Stimulated activated CD4-positive, alpha-beta T cell treated with anti-CD3 and anti-CD28 coated beads, Interleukin-15, amount 100 ng/mL, for 48 hours (primary cell): ENCODE measurements at regions not wholly inside any gene's neighbourhood (a gene's known extent, or its start where the extent isn't known, plus 50 kb on each side); places are given as distances from the start of the nearest gene placed in this dataset.

ENCODE experiments used
- DNase-seq, 2 donors: peaks; one replicate each; pipeline ENCODE4 v3.0.0-alpha.2; 2020; ENCODE audit warnings: low read depth in 2 of 2

DNA sequence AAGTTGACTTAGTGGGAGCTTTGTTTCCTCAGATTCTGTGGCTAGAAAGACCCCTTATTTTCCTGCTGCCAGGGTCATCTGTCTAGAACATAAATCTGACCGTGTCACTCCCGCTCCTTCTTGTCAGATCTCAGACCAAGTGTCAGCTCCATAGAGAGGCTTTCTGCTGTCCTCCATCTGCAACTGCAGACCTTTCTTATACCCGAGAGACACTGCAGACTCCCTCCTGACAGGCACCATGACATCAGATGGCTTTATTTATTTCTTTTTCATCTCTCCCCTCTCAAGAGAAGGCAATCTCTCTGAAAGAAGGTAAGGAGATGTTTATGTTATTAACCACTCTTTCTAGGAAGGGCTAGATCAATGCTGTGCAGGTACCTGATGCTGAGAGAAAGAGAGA is 726.5 kb downstream of the UQCRFS1 start:
- DNase-seq = no peak

DNA sequence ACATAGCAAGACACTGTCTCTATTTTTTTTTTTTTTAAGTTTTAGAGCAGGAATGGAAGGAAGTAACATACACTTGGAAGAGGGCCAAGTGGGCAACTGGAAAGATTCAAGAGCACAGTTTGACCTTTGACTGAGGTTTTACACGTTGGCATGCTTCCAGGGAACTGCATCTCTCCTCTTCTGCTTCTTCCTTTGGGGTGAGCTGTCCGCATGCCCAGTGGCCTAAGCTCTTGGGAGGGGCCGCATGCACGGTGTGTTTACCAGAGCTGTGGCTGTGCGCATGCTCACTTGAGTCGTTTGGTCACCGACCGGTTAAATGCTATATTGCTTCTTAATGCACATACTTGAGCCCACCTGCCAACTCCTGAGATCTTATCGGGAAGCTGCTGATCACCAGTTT is 727.7 kb downstream of the UQCRFS1 start:
- no peak for DNase-seq

DNA sequence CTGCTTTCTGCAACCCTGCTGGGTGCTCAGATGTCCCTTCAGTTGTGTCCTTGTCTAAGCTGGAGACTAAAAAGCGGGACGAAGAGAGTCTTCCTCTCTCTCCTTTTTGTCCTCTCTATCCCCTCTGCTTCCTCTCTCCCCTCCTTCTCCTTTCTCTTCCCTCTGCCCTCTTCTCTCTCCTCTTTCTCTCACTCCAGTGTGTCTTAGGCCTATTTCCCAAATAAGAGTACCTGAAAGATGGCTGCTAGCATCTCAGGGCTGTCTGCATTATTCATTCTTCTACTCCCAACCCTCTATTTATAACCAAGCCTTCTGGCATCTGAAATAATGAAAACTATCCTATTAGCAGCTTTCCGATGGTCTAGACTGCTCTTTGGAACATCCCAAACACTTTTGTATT is 729.8 kb downstream of the UQCRFS1 start:
- DNase-seq = no peak

DNA sequence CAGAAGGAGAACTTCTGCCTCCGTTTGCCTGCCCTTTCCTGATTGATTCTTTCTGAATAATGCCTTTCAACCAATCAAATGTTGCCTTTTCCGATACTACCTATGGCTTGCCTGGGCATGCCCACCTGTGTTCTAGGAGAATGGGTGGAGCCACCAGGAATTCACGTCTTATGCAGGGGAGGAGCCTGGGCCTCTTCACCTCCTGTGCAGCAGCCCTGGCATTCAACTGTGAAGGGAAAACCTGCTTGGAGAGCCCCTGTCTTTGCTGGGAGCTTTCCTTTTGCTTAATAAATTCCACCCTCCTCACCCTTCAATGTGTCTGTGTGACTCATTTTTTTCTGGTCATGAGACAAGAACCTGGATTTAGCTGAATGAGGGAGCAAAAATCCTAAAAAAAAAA is 730.7 kb downstream of the UQCRFS1 start:
- DNase-seq = no peak

DNA sequence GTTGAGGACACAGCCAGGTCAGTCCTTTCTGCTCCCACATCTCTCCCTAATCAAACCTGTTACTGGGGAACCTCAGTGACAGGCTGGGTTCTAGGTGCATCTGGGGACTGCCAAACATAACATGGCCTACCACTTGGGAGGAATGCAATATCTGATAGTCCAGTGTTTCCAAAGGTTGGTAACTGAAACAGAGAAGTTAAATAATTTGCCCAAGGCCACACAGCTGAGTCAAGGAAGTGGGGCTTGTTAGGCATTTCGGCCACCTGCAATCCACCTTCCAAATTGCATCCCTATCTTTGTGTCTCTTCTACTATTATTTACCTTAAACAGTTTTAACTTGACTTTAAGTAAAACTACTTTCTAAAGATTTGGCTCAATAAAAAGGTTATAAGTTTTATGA is 731.3 kb downstream of the UQCRFS1 start:
- DNase-seq = no peak

DNA sequence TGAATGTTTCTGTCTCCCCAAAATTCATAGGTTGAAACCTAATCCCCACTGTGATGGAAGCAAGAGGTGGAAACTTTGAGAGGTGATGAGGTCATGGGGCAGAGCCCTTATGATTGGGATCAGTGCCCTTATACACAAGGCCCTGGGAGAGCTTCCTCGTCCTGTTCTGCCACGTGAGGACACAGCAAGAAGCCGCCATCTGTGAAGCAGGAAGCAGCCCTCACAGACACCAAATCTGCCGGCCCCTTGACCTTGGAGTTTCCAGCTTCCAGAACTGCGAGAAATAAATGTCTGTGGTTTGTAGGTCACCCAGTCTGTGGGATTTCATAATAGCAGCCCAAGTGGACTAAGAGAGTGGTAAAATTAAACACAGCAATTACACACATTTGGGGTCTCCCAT is 737.4 kb downstream of the UQCRFS1 start:
- no peak for DNase-seq

DNA sequence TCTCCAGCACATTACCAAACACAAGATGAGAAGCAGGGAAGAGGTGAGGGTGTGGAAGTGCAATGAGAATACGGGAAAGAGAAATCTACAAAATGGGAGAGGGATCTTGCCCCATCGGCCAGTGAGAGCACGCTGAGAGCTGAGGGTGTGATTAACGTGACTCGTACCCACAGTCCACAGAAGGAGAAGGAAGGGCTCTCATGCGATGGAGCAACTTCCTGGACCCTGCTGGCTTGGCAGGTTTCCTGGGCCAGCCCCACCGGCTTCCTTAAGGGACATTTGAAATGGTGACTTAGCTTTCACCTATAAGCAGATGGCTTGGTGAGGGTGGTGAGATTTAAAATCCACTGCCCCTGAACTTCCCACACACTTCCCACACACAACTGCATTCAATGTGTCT is 740.1 kb downstream of the UQCRFS1 start:
- DNase-seq = no peak

DNA sequence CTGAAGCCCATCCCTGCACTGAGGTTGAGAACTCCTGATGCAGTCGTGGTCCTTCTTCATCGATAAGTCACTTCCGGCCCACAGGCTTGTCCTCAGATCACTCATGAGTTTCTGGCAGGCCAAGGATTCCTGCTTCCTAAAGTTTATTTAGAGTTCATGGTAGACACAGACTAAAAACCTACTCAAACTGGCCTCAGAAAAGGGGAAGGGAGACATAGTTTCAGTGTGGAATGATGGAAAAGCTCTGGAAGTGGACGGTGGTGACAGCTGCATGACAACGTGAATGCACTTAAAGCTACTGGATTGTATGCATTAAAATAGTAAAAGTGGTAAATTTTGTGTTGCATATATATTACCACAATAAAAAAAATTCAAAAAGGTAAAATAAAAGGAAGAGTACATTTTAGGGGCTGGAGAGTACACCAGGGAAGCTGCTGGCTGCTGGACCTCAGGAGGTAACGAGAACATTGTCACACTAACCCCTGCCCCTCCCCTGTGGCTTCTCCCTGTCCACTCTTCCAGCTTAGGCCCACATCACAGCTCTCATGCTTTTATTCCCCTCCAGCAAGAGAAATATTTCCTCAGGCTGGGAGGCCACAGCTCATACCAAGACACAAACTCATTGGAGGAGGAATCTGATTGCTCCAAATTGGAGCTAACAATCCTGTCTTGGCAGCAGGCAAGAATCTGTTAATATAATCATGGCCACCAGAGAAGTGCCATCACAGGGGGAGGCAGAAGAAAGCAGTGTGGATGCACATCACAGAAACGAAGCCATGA is 741.0 kb downstream of the UQCRFS1 start:
- no peak for DNase-seq

DNA sequence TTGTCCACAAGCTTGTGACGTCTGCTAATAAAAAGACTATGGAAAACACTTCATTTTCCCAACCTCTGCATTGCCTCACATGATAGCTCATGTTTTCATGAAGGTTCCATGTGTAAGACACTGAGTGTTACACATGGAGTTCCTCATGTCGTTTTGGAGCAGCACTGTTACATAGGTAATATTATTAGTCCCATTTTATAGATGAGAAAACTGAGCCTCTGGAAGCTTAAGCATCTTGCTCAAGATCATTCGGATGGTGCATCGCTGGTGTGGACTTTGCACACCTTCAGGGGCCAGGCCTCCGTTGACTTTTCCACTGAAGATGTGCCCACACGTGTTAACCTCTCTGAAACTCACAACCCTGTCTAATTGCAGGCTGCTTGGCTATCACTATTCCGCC is 743.4 kb downstream of the UQCRFS1 start:
- no peak for DNase-seq

DNA sequence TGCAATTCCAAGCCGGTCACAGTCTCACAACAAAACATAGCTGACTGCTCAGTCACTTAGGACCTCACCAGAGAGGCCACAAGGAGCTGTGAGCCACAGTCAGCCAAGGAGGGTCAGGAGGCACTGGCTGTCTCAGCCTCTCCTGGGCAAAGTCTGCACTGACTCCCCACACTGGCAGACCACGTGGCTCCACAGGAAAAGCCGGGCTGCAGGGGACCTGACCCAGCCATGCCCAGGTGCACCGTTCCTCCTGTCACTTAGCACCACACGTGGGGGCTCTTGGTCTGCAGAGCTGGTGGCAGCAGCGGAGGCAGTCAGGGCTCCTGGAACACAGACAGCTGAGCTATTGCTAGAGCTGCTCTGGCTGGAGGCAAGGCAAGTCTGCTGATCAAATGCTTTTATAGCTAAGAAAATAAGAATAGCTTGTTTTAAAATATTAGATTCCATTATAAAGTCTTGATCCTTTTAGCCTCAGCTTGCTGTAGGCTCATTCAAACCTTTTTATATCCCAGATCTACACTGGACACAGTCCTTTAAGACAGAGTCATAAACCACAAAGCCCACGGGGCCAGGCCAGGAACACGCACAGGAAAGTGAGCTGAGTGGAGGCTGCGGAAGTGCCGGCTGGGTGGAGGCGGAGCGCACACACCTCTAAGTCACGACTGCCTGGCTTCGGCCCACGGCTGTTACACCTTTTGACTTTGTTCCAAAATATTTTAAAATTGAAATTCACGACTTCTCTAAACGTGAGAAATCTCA is 744.1 kb downstream of the UQCRFS1 start:
- no peak for DNase-seq

DNA sequence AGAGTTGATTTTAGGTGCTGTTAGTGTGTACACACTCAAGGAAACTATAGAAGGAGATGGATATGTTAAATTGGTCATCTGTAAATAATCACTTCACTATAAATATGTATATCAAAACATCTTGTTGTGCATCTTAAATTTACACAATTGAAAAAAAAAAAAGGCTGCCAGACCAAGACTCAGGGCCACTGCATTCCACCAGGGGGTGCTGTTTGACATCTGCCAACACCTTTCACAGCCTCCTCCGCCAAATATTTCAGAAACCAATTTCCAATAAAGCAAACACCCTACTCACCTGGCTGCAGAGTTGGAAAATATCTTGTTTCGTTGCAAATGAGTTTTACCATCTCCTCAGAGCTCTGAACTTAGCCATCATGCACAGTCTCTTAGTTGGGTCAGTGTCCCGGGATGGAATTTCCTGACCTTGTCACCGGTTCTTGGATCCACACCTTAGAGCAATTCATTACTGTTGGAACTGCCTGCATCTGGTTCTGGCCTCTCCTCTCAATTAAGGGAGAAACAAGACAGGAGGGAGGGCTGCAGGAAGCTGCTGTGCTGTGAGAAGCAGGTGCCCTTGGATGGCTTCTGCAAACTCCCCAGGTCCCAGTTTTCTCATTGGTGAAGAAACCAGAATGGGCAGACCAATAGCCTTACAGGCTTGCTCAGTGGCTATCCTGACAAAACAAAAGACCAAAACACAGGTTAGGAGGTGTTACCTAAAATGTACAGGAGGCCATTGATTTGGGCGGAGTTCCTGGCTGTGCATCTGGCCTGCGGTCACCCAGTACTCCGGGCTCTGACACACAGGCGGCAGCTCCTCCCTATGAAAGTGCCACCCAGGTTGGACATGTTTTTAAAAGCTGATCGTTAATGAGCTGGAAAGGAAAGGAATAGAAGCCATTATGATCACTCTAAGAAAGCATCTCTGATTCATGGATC is 746.6 kb downstream of the UQCRFS1 start:
- DNase-seq = peak in 1 of 2 donors; percentile 53

DNA sequence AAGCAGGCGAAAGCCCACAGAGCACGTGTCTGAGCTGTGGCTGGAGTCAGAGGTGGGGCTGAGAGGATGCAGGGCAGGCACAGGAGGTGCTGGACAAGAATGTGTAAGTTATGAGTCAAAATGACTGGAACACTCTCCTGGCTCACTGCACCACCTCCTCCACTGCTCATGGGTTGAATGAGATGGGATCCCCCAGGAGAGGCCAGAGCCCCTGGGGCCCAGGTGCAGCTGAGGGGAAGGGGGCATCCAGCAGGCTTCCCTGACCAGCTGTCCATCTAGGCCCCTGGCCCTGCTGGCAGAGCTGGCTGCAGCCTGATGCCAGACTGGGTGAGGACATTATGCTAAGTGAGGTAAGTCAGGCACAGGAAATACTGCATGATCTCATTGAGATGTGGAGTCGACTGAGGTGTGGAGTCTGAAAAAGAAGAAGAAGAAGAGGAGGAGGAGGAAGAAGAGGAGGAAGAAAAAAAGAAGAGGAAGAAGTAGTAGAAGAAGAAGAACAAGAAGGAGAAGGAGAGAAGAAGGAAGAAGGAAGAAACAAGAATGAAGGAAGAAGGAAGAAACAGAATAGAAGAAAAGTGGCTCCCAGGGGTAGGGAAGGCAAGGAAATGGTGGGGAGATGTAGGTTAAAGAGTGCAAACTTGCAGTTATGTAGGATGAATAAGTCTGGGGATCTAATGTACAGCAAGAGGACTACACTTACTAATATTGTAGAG is 747.4 kb downstream of the UQCRFS1 start:
- DNase-seq = no peak

DNA sequence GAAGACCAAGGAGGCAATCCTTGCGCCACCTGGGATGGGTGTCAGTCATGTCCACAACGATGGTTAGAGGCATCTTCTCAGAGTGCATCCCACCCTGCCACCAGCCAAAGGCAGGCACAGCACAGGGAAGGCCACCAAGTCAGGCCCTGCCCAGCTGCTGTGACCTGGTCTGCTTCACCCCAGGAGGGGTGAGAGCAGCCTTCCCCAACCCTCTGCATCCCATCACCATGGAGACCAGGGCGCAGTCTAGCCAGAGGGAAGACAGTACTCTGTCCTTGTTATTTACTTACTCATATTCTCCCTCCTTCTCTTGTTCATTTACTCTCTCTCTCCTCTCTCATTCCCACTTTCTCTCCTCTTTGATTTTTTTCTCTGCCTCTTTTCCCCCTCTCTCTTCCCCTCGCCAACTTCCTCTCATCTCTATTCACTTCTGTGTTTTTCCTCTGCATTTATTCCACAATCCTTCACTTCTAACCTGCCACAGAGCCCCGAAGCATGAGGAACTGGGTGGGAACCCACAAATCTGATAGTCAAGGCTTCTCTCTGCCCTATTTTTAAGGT is 749.4 kb downstream of the UQCRFS1 start:
- DNase-seq = no peak

DNA sequence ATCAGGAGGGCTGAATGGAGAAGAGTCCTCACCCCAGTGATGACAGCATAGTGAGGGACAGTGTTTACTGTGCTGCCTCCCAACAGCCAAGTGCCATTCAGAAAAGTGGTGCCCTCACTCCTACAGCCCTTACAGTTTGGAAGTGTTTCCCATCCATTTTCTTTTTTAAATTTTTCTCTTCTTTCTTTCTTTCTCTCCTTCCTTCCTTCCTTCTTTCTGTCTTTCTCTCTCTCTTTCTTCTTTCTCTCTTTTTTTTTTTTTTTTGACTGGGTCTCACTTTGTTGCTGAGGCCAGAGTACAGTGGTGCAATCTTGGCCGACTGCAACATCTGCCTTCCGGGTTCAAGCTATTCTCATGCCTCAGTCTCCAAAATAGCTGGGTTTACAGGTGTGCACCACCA is 755.3 kb downstream of the UQCRFS1 start:
- no peak for DNase-seq

DNA sequence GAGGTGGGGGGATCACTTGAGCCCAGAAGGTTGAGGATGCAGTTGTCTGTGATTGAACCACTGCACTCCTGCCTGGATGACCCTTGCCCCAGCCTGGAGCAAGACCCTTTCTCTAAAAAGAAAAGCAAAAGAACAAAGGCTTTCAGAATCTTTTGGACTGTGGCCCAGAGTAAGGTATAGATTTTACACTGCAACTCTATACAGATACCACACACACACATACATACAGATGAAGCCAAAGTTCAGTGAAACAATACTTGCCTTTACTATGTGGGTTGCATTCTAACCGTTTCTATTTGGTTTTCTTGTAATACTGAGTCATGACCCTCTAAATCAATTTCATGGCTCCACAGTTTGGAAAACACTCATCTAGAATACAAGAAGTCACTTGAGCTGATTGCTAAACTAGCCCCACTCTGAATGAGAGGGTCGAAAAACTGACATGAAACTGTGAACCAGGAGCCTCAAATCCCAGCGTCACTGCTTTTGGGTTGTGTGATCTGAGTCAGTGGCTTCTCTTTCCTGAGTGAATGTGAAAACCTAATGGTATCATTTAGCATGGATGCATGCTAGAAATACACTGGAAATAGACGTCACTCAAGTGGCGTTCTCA is 756.1 kb downstream of the UQCRFS1 start:
- no peak for DNase-seq

DNA sequence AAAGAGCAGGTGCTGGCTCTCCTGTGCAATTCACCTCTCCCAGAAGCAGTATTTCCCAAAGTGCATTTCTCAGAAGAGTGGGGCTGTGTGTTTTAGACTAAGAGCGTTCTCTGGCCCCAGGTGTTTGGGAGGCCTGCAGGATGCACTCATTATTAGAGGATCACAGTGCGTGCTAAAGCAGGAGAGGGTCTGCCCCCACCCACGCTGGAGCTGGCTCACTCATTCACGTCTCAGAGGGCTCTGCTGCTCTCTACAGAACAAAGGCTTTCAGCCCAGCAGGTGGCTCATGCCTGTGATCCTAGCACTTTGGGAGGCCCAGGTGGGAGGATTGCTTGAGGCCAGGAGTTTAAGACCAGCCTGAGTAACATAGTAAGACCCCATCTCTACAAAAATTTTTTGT is 756.7 kb downstream of the UQCRFS1 start:
- DNase-seq = peak; percentile 4 to 20

DNA sequence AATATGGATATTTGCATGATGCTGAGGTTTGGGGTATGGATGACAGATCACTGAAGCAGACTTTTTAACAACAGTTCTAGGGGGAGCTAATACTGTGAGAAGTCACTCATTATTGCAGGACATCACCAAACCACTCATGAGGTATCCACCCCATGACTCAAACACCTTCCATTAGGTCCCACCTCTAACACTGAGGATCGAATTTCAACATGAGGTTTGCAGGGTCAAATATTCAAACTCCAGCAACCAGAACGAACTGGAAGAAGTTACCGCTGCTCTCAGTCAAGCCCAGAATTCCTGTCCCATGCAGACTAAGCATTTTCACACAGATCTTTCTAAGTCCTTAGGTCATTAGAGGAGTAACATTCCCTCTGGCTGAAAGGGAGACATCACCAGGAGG is 758.9 kb downstream of the UQCRFS1 start:
- DNase-seq = no peak

DNA sequence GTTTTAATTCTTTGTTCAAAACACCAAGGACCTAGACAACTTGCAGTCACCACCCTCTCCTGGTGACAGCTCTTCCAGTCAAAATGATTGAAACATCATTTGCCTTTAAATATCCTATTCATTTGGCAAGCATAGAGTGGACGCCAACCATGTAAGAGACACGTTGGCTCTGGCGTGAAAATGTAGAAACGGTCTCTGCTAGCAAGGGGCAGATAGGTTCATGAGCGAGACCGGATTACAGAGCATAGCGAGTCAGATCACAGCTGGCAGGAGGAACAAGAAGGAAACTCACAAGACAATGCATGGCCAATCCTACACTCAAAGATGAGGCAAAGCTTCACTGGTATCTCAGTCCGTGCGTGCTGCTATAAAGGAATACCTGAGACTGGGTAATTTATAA is 759.5 kb downstream of the UQCRFS1 start:
- DNase-seq = no peak

DNA sequence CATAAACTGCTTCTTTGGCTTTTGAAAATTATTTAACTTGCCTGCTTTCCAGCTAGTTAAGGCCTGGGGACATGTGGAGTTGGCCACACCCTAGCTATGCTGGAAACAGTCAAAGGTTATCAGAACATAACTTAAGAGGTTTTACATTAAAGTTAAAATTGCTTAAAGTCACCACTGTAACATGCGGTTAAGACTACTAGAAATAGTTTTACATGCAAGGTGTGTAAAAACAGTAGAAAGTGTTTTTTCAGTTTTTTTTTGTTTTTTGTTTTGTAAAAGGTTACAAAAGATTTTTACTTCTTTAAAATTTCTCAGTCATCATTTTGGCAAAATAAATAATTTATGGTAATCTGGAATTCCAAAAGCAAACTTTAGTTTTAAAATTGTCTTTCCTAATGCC is 763.1 kb downstream of the UQCRFS1 start:
- DNase-seq = no peak

DNA sequence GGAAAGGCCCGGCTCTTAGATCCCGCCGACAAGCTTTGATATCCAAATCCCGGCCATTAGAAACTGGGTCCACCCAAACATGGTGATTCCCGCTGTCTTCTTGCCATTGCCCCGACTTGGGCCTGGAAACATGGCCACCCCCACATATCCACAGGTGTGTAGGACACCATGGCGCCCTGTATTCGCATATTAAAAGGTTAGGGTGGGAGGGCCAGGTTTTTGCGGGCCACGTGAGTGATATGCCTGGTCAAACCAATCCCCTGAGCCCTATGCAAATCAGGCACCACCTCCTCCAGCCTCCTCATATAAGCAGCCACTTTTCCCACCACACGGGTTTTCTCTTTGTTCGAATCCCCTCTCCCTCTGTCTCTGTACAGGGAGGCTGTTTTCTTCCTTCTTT is 766.4 kb downstream of the UQCRFS1 start:
- no peak for DNase-seq

DNA sequence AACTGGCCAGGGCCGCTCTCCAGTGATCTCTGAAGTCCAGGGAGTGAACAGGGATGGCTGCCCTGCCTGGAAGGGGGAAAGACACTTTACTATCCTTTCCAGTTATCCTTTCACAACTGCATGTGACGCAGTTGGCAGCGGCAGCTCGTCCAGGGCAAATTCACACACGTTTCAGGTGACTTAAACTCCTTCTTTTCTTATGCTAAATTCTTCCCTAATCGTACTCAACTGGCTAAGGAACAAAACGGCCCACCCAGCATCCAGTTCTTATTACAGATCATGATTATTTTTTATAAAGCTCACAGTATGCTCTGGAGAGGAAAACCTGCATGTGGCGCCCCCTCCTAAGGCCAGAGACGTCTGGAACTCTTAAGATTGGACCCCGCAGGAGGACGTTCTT is 767.1 kb downstream of the UQCRFS1 start:
- no peak for DNase-seq
